B cell (primary cell): ENCODE measurements at regions not wholly inside any gene's neighbourhood (a gene's known extent, or its start where the extent isn't known, plus 50 kb on each side); places are given as distances from the start of the nearest gene placed in this dataset.

Experiments
- ATAC-seq: fragments of 200-7000 bp; cut with Tn5 transposase; one replicate; pipeline ENCODE4 v1.10.0; 2021; ENCODE audit warnings: low read depth, mild to moderate bottlenecking, moderate number of reproducible peaks, moderate library complexity
- CTCF ChIA-PET: fragments of 350-600 bp; sonication (Branson Sonifier 250); formaldehyde crosslinking; loops from one replicate; lab custom pipeline; 2021; ENCODE audit warnings: antibody characterized with exemption, inconsistent platforms; lab: Charles Lee
- POLR2A ChIA-PET: fragments of 350-600 bp; sonication (Branson Sonifier 250); formaldehyde crosslinking; loops from one replicate; lab custom pipeline; 2021; ENCODE audit warnings: antibody characterized with exemption; lab: Charles Lee
- DNase-seq: peaks from one replicate; pipeline ENCODE4 v3.0.0; 2013
- H2AFZ ChIP-seq: 2 replicates; pipeline ENCODE4 v1.6.1; 2012; ENCODE audit warnings: mild to moderate bottlenecking, low read depth, low read length; ENCODE audit not compliant: insufficient read depth, poor library complexity, severe bottlenecking
- H3K27ac ChIP-seq, 2 donors: 1 replicate in 1 of 2; 2 replicates in 1 of 2; pipeline ENCODE4 v1.5.1; 2012 to 2013; ENCODE audit warnings: low read length in 2 of 2, mild to moderate bottlenecking in 2 of 2, moderate library complexity in 1 of 2
- H3K27me3 ChIP-seq, 4 experiments: fragments of 200-600 bp in 1 of 4; sonication (generic) in 1 of 4; replicated peaks in 1 of 4; 1 replicate in 2 of 4; 2 replicates in 2 of 4; pipeline versions ENCODE4 v1.6.1 to v1.7.0; 2013 to 2016; ENCODE audit warnings: low read length in 3 of 4, mild to moderate bottlenecking in 2 of 4, mixed read lengths in 1 of 4, moderate library complexity in 1 of 4; ENCODE audit not compliant: insufficient read depth in 4 of 4, control insufficient read depth in 3 of 4; ENCODE audit errors: control extremely low read depth in 1 of 4
- H3K36me3 ChIP-seq, 2 experiments: replicated peaks in 1 of 2; 1 replicate in 1 of 2; 2 replicates in 1 of 2; pipeline versions ENCODE4 v1.6.1 to v1.7.1; 2013; ENCODE audit warnings: low read length in 1 of 2; ENCODE audit not compliant: insufficient read depth in 2 of 2, control insufficient read depth in 1 of 2; ENCODE audit errors: control extremely low read depth in 1 of 2, extremely low read depth in 1 of 2
- H3K4me1 ChIP-seq, 2 donors: fragments of 200-600 bp in 1 of 2; sonication (generic) in 1 of 2; 1 replicate in 1 of 2; 2 replicates in 1 of 2; pipeline versions ENCODE4 v1.5.1 to v1.6.1; 2013 to 2017; ENCODE audit warnings: low read length in 2 of 2; ENCODE audit not compliant: control insufficient read depth in 2 of 2, insufficient read depth in 2 of 2
- H3K4me2 ChIP-seq: replicated peaks from 2 replicates; pipeline ENCODE3; 2012; ENCODE audit warnings: mild to moderate bottlenecking, low read depth, low read length; ENCODE audit not compliant: poor library complexity, severe bottlenecking
- H3K4me3 ChIP-seq, 5 experiments: fragments of 200-600 bp in 1 of 5; sonication (generic) in 1 of 5; 1 replicate in 3 of 5; 2 replicates in 2 of 5; pipeline versions ENCODE4 v1.5.1 to v1.7.0; 2011 to 2016; ENCODE audit warnings: low read length in 4 of 5, mild to moderate bottlenecking in 4 of 5, low read depth in 2 of 5, control low read depth in 1 of 5, moderate library complexity in 1 of 5; ENCODE audit not compliant: insufficient read depth in 1 of 5; ENCODE audit errors: control extremely low read depth in 1 of 5, extremely low read depth in 1 of 5
- H3K79me2 ChIP-seq: fragments of 200-600 bp; sonication (generic); one replicate; pipeline ENCODE4 v1.6.0; 2016; ENCODE audit warnings: low read length; ENCODE audit not compliant: control insufficient read depth, insufficient read depth
- H3K9ac ChIP-seq: fragments of 200-600 bp; sonication (generic); 2 replicates; pipeline ENCODE4 v1.6.1; 2017; ENCODE audit warnings: mild to moderate bottlenecking, low read length, moderate library complexity
- H3K9me3 ChIP-seq, 3 donors: one replicate each; pipeline versions ENCODE4 v1.6.1 to v1.7.1; 2013; ENCODE audit warnings: low read length in 2 of 3; ENCODE audit not compliant: control insufficient read depth in 2 of 3, insufficient read depth in 1 of 3; ENCODE audit errors: control extremely low read depth in 1 of 3
- H4K20me1 ChIP-seq: 2 replicates; pipeline ENCODE4 v1.6.0; 2012; ENCODE audit warnings: mild to moderate bottlenecking, low read length; ENCODE audit not compliant: insufficient read depth, control insufficient read depth, poor library complexity, severe bottlenecking
- H3K27ac Mint-ChIP-seq: one replicate; pipeline ENCODE4 v1.8.0; 2021; ENCODE audit warnings: mixed read lengths
- H3K27me3 Mint-ChIP-seq: one replicate; pipeline ENCODE4 v1.8.0; 2021; ENCODE audit warnings: mixed read lengths
- H3K4me1 Mint-ChIP-seq: one replicate; pipeline ENCODE4 v1.8.0; 2021; ENCODE audit warnings: mixed read lengths
- H3K4me3 Mint-ChIP-seq: one replicate; pipeline ENCODE4 v1.8.0; 2021; ENCODE audit warnings: mixed read lengths
- H3K9me3 Mint-ChIP-seq: one replicate; pipeline ENCODE4 v1.8.0; 2022; ENCODE audit warnings: mixed read lengths; ENCODE audit not compliant: insufficient read depth
- CTCF ChIP-seq: fragments of 200-600 bp; IDR thresholded peaks from one replicate; pipeline ENCODE4 v1.8.0; 2022; ENCODE audit warnings: antibody characterized with exemption, mild to moderate bottlenecking
- EZH2 ChIP-seq: IDR thresholded peaks from 2 replicates; pipeline ENCODE4 v1.6.1; 2012; ENCODE audit warnings: borderline replicate concordance, low read depth, mild to moderate bottlenecking, moderate library complexity, low read length; ENCODE audit not compliant: insufficient read depth, poor library complexity, severe bottlenecking
- WGBS: methylation state at CpG from one replicate; pipeline ENCODE4 v1.1.5; 2013; ENCODE audit warnings: missing lambda C conversion rate; ENCODE audit not compliant: insufficient coverage; 5-methylcytosine and 5-hydroxymethylcytosine counted together
- intact Hi-C: fragments of 100-400 bp; cut with micrococcal nuclease; formaldehyde crosslinking; loops from one replicate; pipeline ENCODE4 v1.10.0; 2022

GRCh38 chr9:2420543-2420942 is 201.0 kb upstream of the VLDLR start:
- Mint-ChIP-seq H3K4me1 (no peaks in the 10 kb centered on the region), H3K4me3 (no peak overlapping the region), H3K27me3 (peaks cover 14% of the 10 kb centered on the region), H3K9me3 (no peaks in the 10 kb centered on the region), H3K27ac (no peak overlapping the region)
- H3K36me3 ChIP-seq: no peaks in the 10 kb centered on the region
- no peaks in the 10 kb centered on the region for H4K20me1 ChIP-seq
- DNase-seq: no peak
- POLR2A ChIA-PET: no interaction called here
- no peaks in the 10 kb centered on the region for H3K79me2 ChIP-seq
- intact Hi-C loops: no loop called here
- WGBS: no CpG with 5 or more reads among the region's 3 CpGs
- H3K9ac ChIP-seq: no peak overlapping the region
- H3K27ac ChIP-seq: no peak overlapping the region
- CTCF ChIA-PET: no interaction called here
- peaks cover 0 to 3% (median 1%) of the 10 kb centered on the region in 4 experiments for H3K27me3 ChIP-seq
- TF ChIP-seq EZH2 (no peak), CTCF (no peak)
- no peak overlapping the region for H3K4me2 ChIP-seq
- no peaks in the 10 kb centered on the region for H3K9me3 ChIP-seq
- H3K4me1 ChIP-seq: no peaks in the 10 kb centered on the region
- H2AFZ ChIP-seq: no peak overlapping the region
- no peak overlapping the region for H3K4me3 ChIP-seq
- ATAC-seq: no peak

- no peak overlapping the region for H3K27ac Mint-ChIP-seq
- CTCF ChIA-PET: no interaction called here
Measured at GRCh38 chr9:2424619-2425033, 197.0 kb upstream of the VLDLR start.

More at GRCh38 chr9:2424619-2425033, 197.0 kb upstream of the VLDLR start:
- DNase-seq: no peak
- Histone ChIP-seq H3K9ac (no peak overlapping the region), H4K20me1 (no peaks in the 10 kb centered on the region), H3K4me1 (no peaks in the 10 kb centered on the region), H3K4me3 (no peak overlapping the region), H3K79me2 (no peaks in the 10 kb centered on the region), H2AFZ (no peak overlapping the region), H3K36me3 (no peaks in the 10 kb centered on the region), H3K27me3 (no peaks in the 10 kb centered on the region), H3K27ac (no peak overlapping the region), H3K4me2 (no peak overlapping the region), H3K9me3 (no peaks in the 10 kb centered on the region)
- no peaks in the 10 kb centered on the region for H3K9me3 Mint-ChIP-seq
- WGBS: 100% methylated on average over 1 of the region's 2 CpGs
- no peak for TF ChIP-seq EZH2
- no peak for TF ChIP-seq CTCF
- no peak overlapping the region for H3K4me3 Mint-ChIP-seq
- POLR2A ChIA-PET: no interaction called here
- peaks cover 4% of the 10 kb centered on the region for H3K27me3 Mint-ChIP-seq
- ATAC-seq: no peak
- intact Hi-C loops: no loop called here
- H3K4me1 Mint-ChIP-seq: no peaks in the 10 kb centered on the region
